Glutamatergic neuron (in vitro differentiated cells): ENCODE measurements at regions not wholly inside any gene's neighbourhood (a gene's known extent, or its start where the extent isn't known, plus 50 kb on each side); places are given as distances from the start of the nearest gene placed in this dataset.
"Not testable (repeated sequence)": the region's sequence is repeated elsewhere in the genome, so short reads cannot be mapped to it uniquely, and the experiment has no call there.

Experiments used
- DNase-seq: peaks from one replicate; pipeline ENCODE4 v3.0.0; 2022
- H3K27ac Mint-ChIP-seq: one replicate; pipeline ENCODE4 v1.8.0; 2020; ENCODE audit warnings: mild to moderate bottlenecking, mixed read lengths, inconsistent platforms; ENCODE audit not compliant: unreplicated experiment
- H3K27me3 Mint-ChIP-seq: one replicate; pipeline ENCODE4 v1.8.0; 2020; ENCODE audit warnings: mild to moderate bottlenecking, moderate library complexity, mixed read lengths, inconsistent platforms; ENCODE audit not compliant: unreplicated experiment
- H3K36me3 Mint-ChIP-seq: one replicate; pipeline ENCODE4 v1.8.0; 2020; ENCODE audit warnings: mild to moderate bottlenecking, mixed read lengths, inconsistent platforms; ENCODE audit not compliant: unreplicated experiment
- H3K4me1 Mint-ChIP-seq: one replicate; pipeline ENCODE4 v1.8.0; 2020; ENCODE audit warnings: mild to moderate bottlenecking, low read depth, mixed read lengths, inconsistent platforms; ENCODE audit not compliant: unreplicated experiment
- H3K4me3 Mint-ChIP-seq: one replicate; pipeline ENCODE4 v1.8.0; 2020; ENCODE audit warnings: mild to moderate bottlenecking, mixed read lengths, inconsistent platforms; ENCODE audit not compliant: unreplicated experiment
- H3K9me3 Mint-ChIP-seq: one replicate; pipeline ENCODE4 v1.8.0; 2020; ENCODE audit warnings: mild to moderate bottlenecking, moderate library complexity, mixed read lengths, inconsistent platforms; ENCODE audit not compliant: unreplicated experiment
- CTCF ChIP-seq: fragments of 200-600 bp; sonication (generic); IDR thresholded peaks from one replicate; pipeline ENCODE4 v1.5.0; 2021; ENCODE audit not compliant: partially characterized antibody, unreplicated experiment

DNA sequence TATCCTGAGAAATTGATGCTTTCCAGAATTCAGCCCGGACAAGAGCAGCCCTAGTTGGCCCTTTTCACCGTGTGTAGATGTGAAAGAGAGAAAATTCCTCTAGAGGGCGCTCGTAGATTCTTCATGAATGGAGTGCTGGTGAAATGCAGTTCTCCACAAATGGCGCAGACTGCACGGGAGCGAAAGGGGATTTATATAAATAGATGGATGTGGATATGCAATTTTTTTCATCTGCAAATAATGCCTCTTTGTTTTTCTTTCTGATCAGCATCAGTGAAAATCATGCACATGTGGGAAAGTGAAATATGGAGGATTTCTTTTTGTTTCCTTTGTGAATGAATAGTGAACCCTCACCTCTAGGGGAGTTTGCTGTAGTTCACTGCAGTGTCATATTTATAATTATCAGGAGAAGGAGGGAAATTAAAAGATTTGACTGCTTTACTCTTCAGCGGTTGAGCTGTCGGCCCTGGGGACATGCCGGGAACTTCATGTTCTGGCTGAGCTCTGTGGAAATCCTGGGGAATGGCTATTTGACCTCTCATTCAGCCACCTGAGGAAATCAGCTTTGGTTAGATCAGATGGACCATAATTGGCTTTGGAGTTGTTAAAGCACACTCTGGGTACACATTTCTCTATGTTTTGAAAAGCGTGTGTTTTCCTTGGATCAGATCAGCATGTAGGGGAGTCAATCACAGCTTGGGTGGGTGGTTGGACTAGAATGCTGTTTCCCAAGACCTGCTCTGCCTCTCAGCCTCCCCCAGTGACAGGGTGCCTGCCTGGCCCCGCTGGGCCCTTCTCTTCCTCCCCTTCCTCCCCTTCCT lies 115.0 kb upstream of the SHISA3 start:
- no peak overlapping the region for H3K4me3 Mint-ChIP-seq
- H3K36me3 Mint-ChIP-seq: no peaks in the 10 kb centered on the region
- H3K27me3 Mint-ChIP-seq: peaks cover 4% of the 10 kb centered on the region
- H3K9me3 Mint-ChIP-seq: peaks cover 3% of the 10 kb centered on the region
- TF ChIP-seq CTCF: peak; percentile 83
- peaks cover 5% of the 10 kb centered on the region for H3K4me1 Mint-ChIP-seq
- no peak overlapping the region for H3K27ac Mint-ChIP-seq
- DNase-seq: peak; percentile 33

- Mint-ChIP-seq H3K4me3 (no peak overlapping the region), H3K4me1 (peaks cover 5% of the 10 kb centered on the region), H3K27me3 (peaks cover 4% of the 10 kb centered on the region), H3K9me3 (peaks cover 1% of the 10 kb centered on the region), H3K27ac (no peak overlapping the region), H3K36me3 (no peaks in the 10 kb centered on the region)
- TF ChIP-seq CTCF: no peak
- no peak for DNase-seq
Measured at GRCh38 chr4:42284030-42284429, 113.3 kb upstream of the SHISA3 start.

DNA sequence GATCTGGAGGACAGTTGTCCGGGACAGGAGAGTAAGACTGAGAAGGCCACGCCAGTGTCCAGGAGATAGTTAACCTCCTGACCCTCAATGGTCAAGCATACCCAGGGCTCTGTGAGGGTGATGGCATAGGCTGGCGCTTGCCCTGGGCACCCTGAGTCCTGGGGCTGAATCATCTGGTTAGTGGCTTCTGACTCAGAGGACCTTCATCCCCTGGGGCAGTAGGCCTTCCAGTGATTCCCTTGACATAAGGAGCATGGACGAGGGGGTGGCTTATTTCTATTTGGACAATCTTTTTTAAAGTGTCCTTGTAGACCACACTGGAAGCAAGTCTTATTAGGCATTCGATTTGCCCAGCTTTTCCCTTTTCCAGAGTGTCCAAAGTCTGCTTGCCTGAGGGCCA lies 108.4 kb upstream of the SHISA3 start:
- not testable (repeated sequence) for DNase-seq, H3K9me3 Mint-ChIP-seq, H3K4me3 Mint-ChIP-seq, H3K27ac Mint-ChIP-seq, H3K36me3 Mint-ChIP-seq, H3K27me3 Mint-ChIP-seq, H3K4me1 Mint-ChIP-seq

GRCh38 chr4:42292192-42292591 lies 105.1 kb upstream of the SHISA3 start:
- not testable (repeated sequence) for H3K4me1 Mint-ChIP-seq, H3K9me3 Mint-ChIP-seq, DNase-seq, H3K27ac Mint-ChIP-seq, H3K36me3 Mint-ChIP-seq, H3K4me3 Mint-ChIP-seq, H3K27me3 Mint-ChIP-seq

DNA sequence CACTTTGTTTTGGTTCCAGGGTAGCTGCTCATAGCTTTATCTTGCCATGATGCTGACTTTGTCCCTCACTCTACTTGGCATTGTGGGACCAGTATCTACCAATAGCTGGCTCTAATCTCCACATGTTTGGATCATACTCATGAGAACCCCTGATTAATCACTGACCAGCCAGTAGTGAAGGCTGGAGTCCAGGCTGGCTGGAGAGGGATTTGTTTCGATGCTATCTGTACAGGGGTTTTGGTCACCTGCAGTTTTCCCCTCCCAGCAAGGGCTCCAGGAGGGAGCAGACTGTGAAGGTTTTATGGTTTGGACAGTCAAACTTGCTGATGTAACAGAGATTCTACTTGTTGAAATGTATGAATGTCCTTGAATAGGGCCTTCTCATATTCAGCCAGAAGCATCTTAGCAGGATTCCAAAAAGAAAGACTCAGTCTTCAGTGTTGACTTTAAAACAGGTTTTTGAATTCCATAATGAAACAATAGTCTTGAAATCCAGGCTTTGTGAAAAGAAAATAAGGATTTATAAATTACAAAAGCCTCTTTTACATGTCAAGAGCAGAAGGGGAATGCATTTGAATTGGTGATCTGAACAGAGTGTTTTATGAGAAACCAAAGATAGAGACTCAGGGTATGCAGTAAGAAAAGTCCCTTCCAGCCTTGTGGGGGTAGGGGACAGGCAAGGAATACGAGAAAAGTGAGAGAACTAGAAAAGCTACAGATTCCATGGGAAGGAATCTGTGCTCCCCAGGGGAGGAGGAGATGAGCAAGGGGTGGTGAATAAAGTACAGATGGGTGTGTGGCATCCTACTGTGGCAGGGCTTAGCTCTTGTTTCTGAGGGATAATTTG lies 103.1 kb upstream of the SHISA3 start:
- H3K27ac Mint-ChIP-seq: no peak overlapping the region
- no peaks in the 10 kb centered on the region for H3K9me3 Mint-ChIP-seq
- no peak for TF ChIP-seq CTCF
- no peak for DNase-seq
- no peak overlapping the region for H3K4me3 Mint-ChIP-seq
- peaks cover 11% of the 10 kb centered on the region for H3K4me1 Mint-ChIP-seq
- H3K36me3 Mint-ChIP-seq: no peaks in the 10 kb centered on the region
- H3K27me3 Mint-ChIP-seq: peaks cover 5% of the 10 kb centered on the region

DNA sequence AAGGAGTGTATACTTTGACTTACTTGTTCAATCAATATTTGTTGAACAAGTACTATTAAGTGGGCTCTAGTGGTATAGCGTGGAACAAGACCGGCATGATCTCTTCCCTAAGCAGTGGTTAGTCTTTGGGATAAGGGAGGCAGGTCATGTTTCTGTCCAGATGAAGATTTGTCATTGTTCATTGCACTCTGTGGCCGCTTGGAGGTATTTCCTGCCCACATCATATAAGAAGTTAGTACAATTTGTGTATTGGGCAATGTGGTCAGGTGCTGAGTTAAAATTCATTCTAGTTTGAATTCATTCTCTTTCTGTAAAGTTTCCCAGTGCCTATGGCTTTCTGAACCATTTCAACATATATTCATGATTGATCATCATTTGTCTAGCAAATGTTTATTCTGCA lies 101.1 kb upstream of the SHISA3 start:
- Mint-ChIP-seq H3K27ac (no peak overlapping the region), H3K9me3 (no peaks in the 10 kb centered on the region), H3K4me3 (no peak overlapping the region), H3K27me3 (peaks cover 5% of the 10 kb centered on the region), H3K36me3 (no peaks in the 10 kb centered on the region), H3K4me1 (peaks cover 11% of the 10 kb centered on the region)
- DNase-seq: no peak
- no peak for TF ChIP-seq CTCF
